Smooth muscle cell (in vitro differentiated cells): ENCODE measurements at regions not wholly inside any gene's neighbourhood (a gene's known extent, or its start where the extent isn't known, plus 50 kb on each side); places are given as distances from the start of the nearest gene placed in this dataset.

ENCODE experiments used
- DNase-seq: peaks from one replicate; lab custom pipeline; 2025; ENCODE audit not compliant: unreplicated experiment; lab: John Stamatoyannopoulos, UW
- H2AFZ ChIP-seq: fragments of 200-600 bp; sonication (generic); 2 replicates; pipeline ENCODE4 v1.6.0; 2016; ENCODE audit warnings: antibody characterized with exemption, low read depth, mild to moderate bottlenecking
- H3F3A ChIP-seq: fragments of 200-600 bp; sonication (generic); 2 replicates; pipeline ENCODE4 v1.6.0; 2017; ENCODE audit warnings: antibody characterized with exemption, low read depth
- H3K27ac ChIP-seq: fragments of 200-600 bp; sonication (generic); 2 replicates; pipeline ENCODE4 v1.5.1; 2016; ENCODE audit warnings: low read depth, mild to moderate bottlenecking
- H3K27me3 ChIP-seq: fragments of 200-600 bp; sonication (generic); 2 replicates; pipeline ENCODE4 v1.6.1; 2016; ENCODE audit warnings: low read depth, mild to moderate bottlenecking
- H3K36me3 ChIP-seq: fragments of 200-600 bp; sonication (generic); 2 replicates; pipeline ENCODE4 v1.5.1; 2016; ENCODE audit warnings: low read depth
- H3K4me1 ChIP-seq: fragments of 200-600 bp; sonication (generic); 2 replicates; pipeline ENCODE4 v1.5.1; 2016; ENCODE audit warnings: low read depth
- H3K4me2 ChIP-seq: fragments of 200-600 bp; sonication (generic); 2 replicates; pipeline ENCODE4 v1.6.0; 2016; ENCODE audit warnings: mild to moderate bottlenecking
- H3K4me3 ChIP-seq: fragments of 200-600 bp; sonication (generic); 2 replicates; pipeline ENCODE4 v1.5.1; 2016; ENCODE audit warnings: mild to moderate bottlenecking
- H3K79me2 ChIP-seq: fragments of 200-600 bp; sonication (generic); 2 replicates; pipeline ENCODE4 v1.6.0; 2016; ENCODE audit warnings: low read depth, mild to moderate bottlenecking
- H3K9ac ChIP-seq: fragments of 200-600 bp; sonication (generic); 2 replicates; pipeline ENCODE4 v1.6.0; 2016; ENCODE audit warnings: low read depth
- H3K9me3 ChIP-seq: fragments of 200-600 bp; sonication (generic); replicated peaks from 2 replicates; pipeline ENCODE4 v1.5.1; 2016; ENCODE audit warnings: low read depth
- H4K20me1 ChIP-seq: fragments of 200-600 bp; sonication (generic); 2 replicates; pipeline ENCODE4 v1.6.0; 2016; ENCODE audit warnings: low read depth
- CTCF ChIP-seq: fragments of 200-600 bp; sonication (generic); IDR thresholded peaks from 2 replicates; pipeline ENCODE4 v1.5.1; 2017; ENCODE audit warnings: borderline replicate concordance, mild to moderate bottlenecking, antibody characterized with exemption; ENCODE audit not compliant: insufficient read depth, poor library complexity, severe bottlenecking
- WGBS: methylation state at CpG from one replicate; pipeline ENCODE4 v1.1.7; 2016; ENCODE audit warnings: low lambda C conversion rate; 5-methylcytosine and 5-hydroxymethylcytosine counted together

GRCh38 chr9:79945016-79945415 is 373.3 kb downstream of the TLE4 start:
- H3F3A ChIP-seq = no peaks in the 10 kb centered on the region

GRCh38 chr9:79940919-79941318 is 369.2 kb downstream of the TLE4 start:
- no peak for TF ChIP-seq CTCF
- Histone ChIP-seq H3K36me3 (no peaks in the 10 kb centered on the region), H3K4me1 (no peaks in the 10 kb centered on the region), H3K4me2 (no peak overlapping the region), H3K4me3 (no peak overlapping the region), H4K20me1 (no peaks in the 10 kb centered on the region), H3K9me3 (no peaks in the 10 kb centered on the region), H3K27ac (no peak overlapping the region), H2AFZ (no peak overlapping the region), H3K79me2 (no peaks in the 10 kb centered on the region), H3K9ac (no peak overlapping the region), H3F3A (no peaks in the 10 kb centered on the region), H3K27me3 (no peaks in the 10 kb centered on the region)
- WGBS = 93% methylated on average over 6 of the region's 6 CpGs
- no peak for DNase-seq

More at GRCh38 chr9:79945016-79945415, 373.3 kb downstream of the TLE4 start:
- Histone ChIP-seq H3K4me2 (peak overlapping the region; percentile 48), H3K4me1 (no peaks in the 10 kb centered on the region), H3K27me3 (no peaks in the 10 kb centered on the region), H3K4me3 (no peak overlapping the region), H3K36me3 (no peaks in the 10 kb centered on the region), H2AFZ (no peak overlapping the region), H3K9me3 (no peaks in the 10 kb centered on the region), H4K20me1 (no peaks in the 10 kb centered on the region), H3K27ac (peak overlapping the region; percentile 1), H3K79me2 (no peaks in the 10 kb centered on the region), H3K9ac (no peak overlapping the region)
- WGBS = 23% methylated on average over 1 of the region's 1 CpG
- DNase-seq = no peak
- no peak for TF ChIP-seq CTCF

- Histone ChIP-seq H2AFZ (no peak overlapping the region), H4K20me1 (no peaks in the 10 kb centered on the region), H3K4me1 (no peaks in the 10 kb centered on the region), H3K79me2 (no peaks in the 10 kb centered on the region), H3K27me3 (no peaks in the 10 kb centered on the region), H3K36me3 (no peaks in the 10 kb centered on the region), H3K27ac (no peak overlapping the region), H3K9me3 (no peaks in the 10 kb centered on the region), H3K4me3 (no peak overlapping the region), H3K9ac (no peak overlapping the region), H3F3A (no peaks in the 10 kb centered on the region), H3K4me2 (no peak overlapping the region)
- no peak for TF ChIP-seq CTCF
- no peak for DNase-seq
- 91% methylated on average over 5 of the region's 5 CpGs for WGBS
These were observed 368.1 kb downstream of the TLE4 start for GRCh38 chr9:79939819-79940218.

GRCh38 chr9:79936336-79936735 is 364.6 kb downstream of the TLE4 start:
- Histone ChIP-seq H3K9me3 (no peaks in the 10 kb centered on the region), H3K79me2 (no peaks in the 10 kb centered on the region), H3K9ac (no peak overlapping the region), H3K4me2 (no peak overlapping the region), H3F3A (no peaks in the 10 kb centered on the region), H4K20me1 (no peaks in the 10 kb centered on the region), H3K27me3 (no peaks in the 10 kb centered on the region), H3K4me3 (no peak overlapping the region), H3K27ac (no peak overlapping the region), H3K4me1 (no peaks in the 10 kb centered on the region), H3K36me3 (no peaks in the 10 kb centered on the region), H2AFZ (no peak overlapping the region)
- WGBS = 92% methylated on average over 4 of the region's 4 CpGs
- DNase-seq = no peak
- TF ChIP-seq CTCF = no peak
